ENCODE measurements at regions not wholly inside any gene's neighbourhood (a gene's known extent, or its start where the extent isn't known, plus 50 kb on each side); places are given as distances from the start of the nearest gene placed in this dataset.

- no peak overlapping the region for H3K27ac ChIP-seq
- TF ChIP-seq CTCF (IDR thresholded peaks at IDR 0.05) = no peak
- no peak for TF ChIP-seq POLR2A (IDR thresholded peaks at IDR 0.05)
- no peaks in the 10 kb centered on the region for H3K4me1 ChIP-seq
- no peak overlapping the region for H3K4me3 ChIP-seq
- H3K36me3 ChIP-seq = no peaks in the 10 kb centered on the region
- intact Hi-C loops (cut with DNase I; ENCODE audit: low total_unique reads) = no loop called here
- H3K27me3 ChIP-seq = no peaks in the 10 kb centered on the region
- no peaks in the 10 kb centered on the region for H3K9me3 ChIP-seq
- DNase-seq = no peak
These were observed 136.5 kb downstream of the MAP3K7 start for GRCh38 chr6:90450268-90450953.

- H3K9me3 ChIP-seq = no peaks in the 10 kb centered on the region
- DNase-seq = no peak
- H3K27me3 ChIP-seq = no peaks in the 10 kb centered on the region
- intact Hi-C loops (cut with DNase I; ENCODE audit: low total_unique reads) = no loop called here
- TF ChIP-seq CTCF (IDR thresholded peaks at IDR 0.05) (no peak), POLR2A (IDR thresholded peaks at IDR 0.05) (no peak)
- H3K4me1 ChIP-seq = no peaks in the 10 kb centered on the region
- no peak overlapping the region for H3K4me3 ChIP-seq
- no peaks in the 10 kb centered on the region for H3K36me3 ChIP-seq
- H3K27ac ChIP-seq = no peak overlapping the region
These were observed 137.6 kb downstream of the MAP3K7 start for GRCh38 chr6:90449311-90449710.

GRCh38 chr6:90448836-90449235 lies 138.0 kb downstream of the MAP3K7 start:
- intact Hi-C loops (cut with DNase I; ENCODE audit: low total_unique reads) = no loop called here
- no peak for DNase-seq

GRCh38 chr6:90446164-90446563 lies 140.7 kb downstream of the MAP3K7 start:
- intact Hi-C loops (cut with DNase I; ENCODE audit: low total_unique reads) = no loop called here

More at GRCh38 chr6:90448836-90449235, 138.0 kb downstream of the MAP3K7 start:
- TF ChIP-seq POLR2A (IDR thresholded peaks at IDR 0.05) = no peak
- no peak for TF ChIP-seq CTCF (IDR thresholded peaks at IDR 0.05)
- Histone ChIP-seq H3K27me3 (no peaks in the 10 kb centered on the region), H3K9me3 (no peaks in the 10 kb centered on the region), H3K27ac (no peak overlapping the region), H3K4me3 (no peak overlapping the region), H3K36me3 (no peaks in the 10 kb centered on the region), H3K4me1 (no peaks in the 10 kb centered on the region)

More at GRCh38 chr6:90446164-90446563, 140.7 kb downstream of the MAP3K7 start:
- H3K4me3 ChIP-seq = no peak overlapping the region
- no peaks in the 10 kb centered on the region for H3K4me1 ChIP-seq
- no peak overlapping the region for H3K27ac ChIP-seq
- TF ChIP-seq CTCF (IDR thresholded peaks at IDR 0.05) (no peak), POLR2A (IDR thresholded peaks at IDR 0.05) (no peak)
- DNase-seq = no peak
- H3K27me3 ChIP-seq = no peaks in the 10 kb centered on the region
- no peaks in the 10 kb centered on the region for H3K9me3 ChIP-seq
- no peaks in the 10 kb centered on the region for H3K36me3 ChIP-seq

Measured in uterus (tissue), 3 donors.